K562 (cell line): ENCODE measurements at regions not wholly inside any gene's neighbourhood (a gene's known extent, or its start where the extent isn't known, plus 50 kb on each side); places are given as distances from the start of the nearest gene placed in this dataset.

Experiments used
- ATAC-seq: fragments of 200-7000 bp; cut with Tn5 transposase; 3 replicates; pipeline ENCODE4 v1.9.1; 2020; ENCODE audit warnings: moderate library complexity
- BruUV-seq: library from RNA; stranded (reverse); fragments of 400-500 nt; replicated peaks from 2 replicates; lab custom pipeline; 2021; lab: Mats Ljungman, UMichigan
- CTCF ChIA-PET: fragments of 300-600 bp; formaldehyde crosslinking; extraction: SDS; loops from one replicate; lab custom pipeline; 2021; ENCODE audit warnings: low intra/inter-chr PET ratio; lab: Yijun Ruan, JAX
- POLR2A ChIA-PET: fragments of 300-600, 350-650 bp; sonication (Branson Sonifier 250); formaldehyde crosslinking; extraction: SDS; loops from one replicate; lab custom pipeline; 2021; ENCODE audit warnings: antibody characterized with exemption, inconsistent platforms; lab: Yijun Ruan, JAX
- DNase-seq, 4 experiments: peaks; one replicate each; pipeline versions ENCODE4 v3.0.0 to v3.0.0-alpha.2; 2011 to 2018; ENCODE audit warnings: low spot score in 3 of 4, mixed read lengths in 3 of 4; ENCODE audit errors: extremely low read depth in 1 of 4
- FAIRE-seq: peaks from 2 replicates; lab custom pipeline; 2011; peaks lifted over from hg19 to GRCh38; lab: Jason Lieb, UNC
- H2AFZ ChIP-seq: 2 replicates; pipeline ENCODE4 v1.6.0; 2011; ENCODE audit warnings: low read depth, low read length, control low read depth, inconsistent platforms
- H3K27ac ChIP-seq: fragments of 200-600 bp; 3 replicates; pipeline ENCODE4 v1.8.0; 2011; ENCODE audit warnings: low read depth, mild to moderate bottlenecking, control low read depth, inconsistent platforms, low read length, moderate library complexity, mixed read lengths; ENCODE audit errors: extremely low read depth
- H3K27me3 ChIP-seq, 2 experiments: fragments of 300-600 bp in 1 of 2; 2 replicates in 1 of 2; 3 replicates in 1 of 2; pipeline versions ENCODE4 v1.6.0 to v1.8.0; 2011; ENCODE audit warnings: inconsistent platforms in 2 of 2, low read length in 2 of 2, mild to moderate bottlenecking in 1 of 2, mixed read lengths in 1 of 2, moderate library complexity in 1 of 2; ENCODE audit not compliant: control insufficient read depth in 2 of 2, insufficient read depth in 2 of 2
- H3K36me3 ChIP-seq: fragments of 300-600 bp; 3 replicates; pipeline ENCODE4 v1.8.0; 2011; ENCODE audit warnings: mild to moderate bottlenecking, low read length, inconsistent platforms; ENCODE audit not compliant: control insufficient read depth, insufficient read depth
- H3K4me1 ChIP-seq, 2 experiments: fragments of 200-600 bp in 1 of 2; replicated peaks in 1 of 2; 2 replicates in 1 of 2; 3 replicates in 1 of 2; pipeline versions ENCODE4 v1.5.1 to v1.8.0; 2011; ENCODE audit warnings: inconsistent platforms in 2 of 2, low read length in 2 of 2, mild to moderate bottlenecking in 1 of 2, mixed read lengths in 1 of 2, moderate library complexity in 1 of 2; ENCODE audit not compliant: control insufficient read depth in 2 of 2, insufficient read depth in 2 of 2
- H3K4me2 ChIP-seq: 2 replicates; pipeline ENCODE4 v1.6.1; 2011; ENCODE audit warnings: low read length, control low read depth, inconsistent platforms, mixed read lengths; ENCODE audit not compliant: insufficient read depth
- H3K4me3 ChIP-seq: fragments of 200-600 bp; sonication (generic), shearing (Covaris generic); 2 replicates; pipeline ENCODE4 v1.5.1; 2016; ENCODE audit warnings: control low read depth, inconsistent platforms
- H3K79me2 ChIP-seq: fragments of 200-600 bp; 3 replicates; pipeline ENCODE4 v1.8.0; 2011; ENCODE audit warnings: low read length, inconsistent platforms; ENCODE audit not compliant: control insufficient read depth, insufficient read depth
- H3K9ac ChIP-seq, 2 experiments: 2 replicates each; pipeline versions ENCODE4 v1.6.0 to v1.6.1; 2011; ENCODE audit warnings: low read depth in 2 of 2, low read length in 2 of 2, control low read depth in 1 of 2, inconsistent platforms in 1 of 2, mild to moderate bottlenecking in 1 of 2, mixed read lengths in 1 of 2; ENCODE audit not compliant: insufficient read depth in 1 of 2
- H3K9me1 ChIP-seq: one replicate; pipeline ENCODE4 v1.6.0; 2011; ENCODE audit warnings: inconsistent platforms, mild to moderate bottlenecking, low read length, moderate library complexity; ENCODE audit not compliant: control insufficient read depth, insufficient read depth
- H3K9me3 ChIP-seq: replicated peaks from 2 replicates; pipeline ENCODE4 v1.5.1; 2011; ENCODE audit warnings: low read depth, low read length, inconsistent platforms; ENCODE audit not compliant: control insufficient read depth, insufficient read depth
- H4K20me1 ChIP-seq: replicated peaks from 2 replicates; pipeline ENCODE4 v1.6.1; 2011; ENCODE audit warnings: low read length, inconsistent platforms, mixed read lengths; ENCODE audit not compliant: control insufficient read depth, insufficient read depth
- CREB1 ChIP-seq, 2 experiments: sonication (generic) in 1 of 2; formaldehyde crosslinking in 1 of 2; IDR thresholded peaks; 2 replicates each; pipeline versions ENCODE4 v1.6.1 to v1.8.0; 2012 to 2022; ENCODE audit warnings: inconsistent platforms in 1 of 2, mild to moderate bottlenecking in 1 of 2, missing genetic modification reagents in 1 of 2, moderate library complexity in 1 of 2
- ELF4 ChIP-seq: fragments of 450-650 bp; formaldehyde crosslinking; IDR thresholded peaks from 2 replicates; pipeline ENCODE4 v1.4.0; 2022; ENCODE audit warnings: missing genetic modification characterization
- ETS1 ChIP-seq: conservative IDR thresholded peaks from 2 replicates; pipeline ENCODE4 v1.6.1; 2011; ENCODE audit warnings: low read depth, mild to moderate bottlenecking, low read length; ENCODE audit not compliant: control insufficient read depth
- GABPB1 ChIP-seq: sonication (generic); formaldehyde crosslinking; IDR thresholded peaks from 2 replicates; pipeline ENCODE4 v1.8.0; 2022; ENCODE audit warnings: mild to moderate bottlenecking, missing genetic modification reagents
- HMGN3 ChIP-seq: IDR thresholded peaks from 2 replicates; pipeline ENCODE4 v1.6.1; 2011; ENCODE audit warnings: borderline replicate concordance, low read depth, mild to moderate bottlenecking, mixed read lengths, low read length; ENCODE audit not compliant: insufficient read length; ENCODE audit errors: extremely low read depth
- MEF2A ChIP-seq: IDR thresholded peaks from 2 replicates; pipeline ENCODE4 v1.6.1; 2011; ENCODE audit warnings: low read depth, mild to moderate bottlenecking, low read length, moderate library complexity; ENCODE audit not compliant: control insufficient read depth
- PKNOX1 ChIP-seq: fragments of 450-650 bp; IDR thresholded peaks from 2 replicates; pipeline ENCODE4 v1.6.1; 2016
- SIX5 ChIP-seq, 2 experiments: IDR thresholded peaks; 2 replicates each; pipeline ENCODE4 v1.6.1; 2011; ENCODE audit warnings: low read length in 2 of 2, borderline replicate concordance in 1 of 2, low read depth in 1 of 2, mild to moderate bottlenecking in 1 of 2, moderate library complexity in 1 of 2; ENCODE audit not compliant: insufficient read depth in 1 of 2
- SMAD2 ChIP-seq: fragments of 150-350 bp; IDR thresholded peaks from 2 replicates; pipeline ENCODE4 v1.6.1; 2014; ENCODE audit warnings: low read depth, mild to moderate bottlenecking, low read length
- SRSF9 ChIP-seq: fragments of 200-400 bp; formaldehyde crosslinking; IDR thresholded peaks from 2 replicates; pipeline ENCODE4 v1.6.1; 2017; ENCODE audit warnings: low read depth, low read length, borderline replicate concordance
- TCF15 ChIP-seq: fragments of 250-450 bp; sonication (Bioruptor Pico); IDR thresholded peaks from 2 replicates; pipeline ENCODE4 v1.8.0; 2022; ENCODE audit warnings: moderate library complexity, mild to moderate bottlenecking, inconsistent platforms
- TRIM28 ChIP-seq: fragments of 450-650 bp; IDR thresholded peaks from 2 replicates; pipeline ENCODE4 v1.6.1; 2017
- YY1 ChIP-seq, 3 experiments: IDR thresholded peaks; 2 replicates each; pipeline ENCODE4 v1.6.1; 2011; ENCODE audit warnings: low read length in 2 of 3, mild to moderate bottlenecking in 2 of 3, moderate library complexity in 2 of 3, borderline replicate concordance in 1 of 3, control low read depth in 1 of 3, low read depth in 1 of 3; ENCODE audit not compliant: insufficient read depth in 3 of 3, insufficient replicate concordance in 2 of 3, control insufficient read depth in 1 of 3, insufficient read length in 1 of 3; ENCODE audit errors: extremely low read depth in 1 of 3
- ZBTB7A ChIP-seq: IDR thresholded peaks from 2 replicates; pipeline ENCODE4 v1.6.1; 2011; ENCODE audit warnings: low read depth, mild to moderate bottlenecking, low read length, moderate library complexity, borderline replicate concordance; ENCODE audit not compliant: control insufficient read depth
- ZNF232 ChIP-seq: sonication (generic); formaldehyde crosslinking; IDR thresholded peaks from 2 replicates; pipeline ENCODE4 v1.8.0; 2022; ENCODE audit warnings: mild to moderate bottlenecking, missing genetic modification reagents
- ZNF253 ChIP-seq: fragments of 250-450 bp; sonication (Bioruptor Pico); conservative IDR thresholded peaks from 2 replicates; pipeline ENCODE4 v1.6.1; 2021; ENCODE audit warnings: mild to moderate bottlenecking
- ZNF511 ChIP-seq: sonication (generic); formaldehyde crosslinking; IDR thresholded peaks from 2 replicates; pipeline ENCODE4 v1.8.0; 2022; ENCODE audit warnings: mild to moderate bottlenecking, missing genetic modification reagents
- WGBS: fragments of 100-300 bp; shearing (Covaris generic); methylation state at CpG from one replicate; pipeline ENCODE4 v1.1.6; 2016; ENCODE audit warnings: low coverage, mixed read lengths; ENCODE audit not compliant: insufficient coverage; ENCODE audit errors: missing lambda C conversion rate; 5-methylcytosine and 5-hydroxymethylcytosine counted together
- in situ Hi-C: fragments of 300-500 bp; cut with MboI; formaldehyde crosslinking; loops from 4 replicates; pipeline ENCODE4 v1.15.0; 2018; ENCODE audit warnings: inconsistent platforms, mixed read lengths
- intact Hi-C: fragments of 100-400 bp; cut with micrococcal nuclease; formaldehyde crosslinking; loops from 2 replicates; pipeline ENCODE4 v1.14.2; 2022

- TF ChIP-seq SIX5 (IDR thresholded peaks at IDR 0.05; ENCODE audit: borderline replicate concordance in 1 of 2, insufficient read depth in 1 of 2, low read depth in 1 of 2, low read length in 2 of 2) (no peak), GABPB1 (CRISPR knock-in tag) (no peak), HMGN3 (no peak), ZBTB7A (no peak), TRIM28 (no peak)
Observed at GRCh38 chr4:65865489-65865888, 195.2 kb upstream of the EPHA5 start (continued).

GRCh38 chr4:65861993-65862392, 191.7 kb upstream of the EPHA5 start:
- CTCF ChIA-PET = no interaction called here
- no peak for FAIRE-seq
- no peak for TF ChIP-seq ETS1
- TF ChIP-seq PKNOX1 = no peak
- no peak for TF ChIP-seq SMAD2
- no peak for TF ChIP-seq ZNF511 (CRISPR knock-in tag)
- TF ChIP-seq YY1 (IDR thresholded peaks at IDR 0.05; ENCODE audit: borderline replicate concordance in 1 of 3, control insufficient read depth in 1 of 3, extremely low read depth in 1 of 3, insufficient read depth in 3 of 3, insufficient read length in 1 of 3, insufficient replicate concordance in 2 of 3, low read depth in 1 of 3, low read length in 2 of 3) = no peak
- TF ChIP-seq ZNF253 (CRISPR knock-in tag) = no peak
- TF ChIP-seq CREB1 (IDR thresholded peaks at IDR 0.05) = no peak
- TF ChIP-seq CREB1 (CRISPR knock-in tag; IDR thresholded peaks at IDR 0.05) = no peak
- no peak for TF ChIP-seq SRSF9
- TF ChIP-seq ZNF232 (CRISPR knock-in tag) = no peak
- TF ChIP-seq MEF2A = no peak
- no peak for TF ChIP-seq TCF15 (CRISPR knock-in tag)
- no peak for TF ChIP-seq ELF4 (CRISPR knock-in tag)

More at GRCh38 chr4:65861993-65862392, 191.7 kb upstream of the EPHA5 start:
- no peaks in the 10 kb centered on the region for H3K79me2 ChIP-seq
- H3K9me3 ChIP-seq = no peaks in the 10 kb centered on the region
- H3K27ac ChIP-seq = no peak overlapping the region
- no peaks in the 10 kb centered on the region for H3K27me3 ChIP-seq
- in situ Hi-C loops = no loop called here
- H2AFZ ChIP-seq = no peak overlapping the region
- no peak overlapping the region for H3K9ac ChIP-seq
- H4K20me1 ChIP-seq = no peaks in the 10 kb centered on the region
- no peak for DNase-seq
- BruUV-seq = no TSS peak
- intact Hi-C loops = no loop called here
- no peak for ATAC-seq
- WGBS = 0% methylated on average over 2 of the region's 2 CpGs
- no peaks in the 10 kb centered on the region for H3K9me1 ChIP-seq
- H3K4me3 ChIP-seq = no peak overlapping the region
- no peaks in the 10 kb centered on the region for H3K4me1 ChIP-seq
- POLR2A ChIA-PET = no interaction called here
- H3K4me2 ChIP-seq = no peak overlapping the region
- H3K36me3 ChIP-seq = no peaks in the 10 kb centered on the region
